SU-DHL-6 (cell line): ENCODE measurements at regions not wholly inside any gene's neighbourhood (a gene's known extent, or its start where the extent isn't known, plus 50 kb on each side); places are given as distances from the start of the nearest gene placed in this dataset.

Experiments used
- EZH2phosphoT487 ChIP-seq: fragments of 200-600 bp; sonication (generic), shearing (Covaris generic); conservative IDR thresholded peaks from 2 replicates; pipeline ENCODE4 v1.6.1; 2018; ENCODE audit warnings: mild to moderate bottlenecking, antibody characterized with exemption, low read length, moderate library complexity, mixed read lengths
- TF ChIP-seq, protein P1 (sequence below): fragments of 200-600 bp; sonication (generic); IDR thresholded peaks from one replicate; pipeline ENCODE4 v1.5.1; 2017; ENCODE audit warnings: antibody characterized with exemption, mild to moderate bottlenecking, low read length, moderate library complexity; ENCODE audit not compliant: insufficient read depth, poor library complexity, severe bottlenecking

DNA sequence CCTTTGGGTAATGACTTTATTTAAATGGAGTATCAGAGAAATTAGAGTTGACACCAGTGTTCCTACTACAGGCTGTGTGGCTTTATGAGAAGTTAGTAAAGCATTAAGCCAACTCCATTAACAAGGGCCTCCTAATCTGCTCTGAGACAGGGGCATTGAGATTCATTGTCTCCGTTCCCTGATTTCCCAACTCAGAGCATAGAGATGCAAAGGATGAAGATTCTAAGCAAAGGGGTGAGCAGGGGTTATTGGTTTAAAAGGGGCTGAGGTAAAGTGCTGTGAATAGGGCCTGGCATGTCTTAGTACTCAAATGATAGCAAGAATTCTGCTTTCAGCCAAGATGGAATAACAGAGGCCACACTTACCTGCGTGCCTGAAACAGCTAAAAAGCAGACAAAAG, 428.4 kb downstream of the PTPRU start:
- TF ChIP-seq, protein P1, sequence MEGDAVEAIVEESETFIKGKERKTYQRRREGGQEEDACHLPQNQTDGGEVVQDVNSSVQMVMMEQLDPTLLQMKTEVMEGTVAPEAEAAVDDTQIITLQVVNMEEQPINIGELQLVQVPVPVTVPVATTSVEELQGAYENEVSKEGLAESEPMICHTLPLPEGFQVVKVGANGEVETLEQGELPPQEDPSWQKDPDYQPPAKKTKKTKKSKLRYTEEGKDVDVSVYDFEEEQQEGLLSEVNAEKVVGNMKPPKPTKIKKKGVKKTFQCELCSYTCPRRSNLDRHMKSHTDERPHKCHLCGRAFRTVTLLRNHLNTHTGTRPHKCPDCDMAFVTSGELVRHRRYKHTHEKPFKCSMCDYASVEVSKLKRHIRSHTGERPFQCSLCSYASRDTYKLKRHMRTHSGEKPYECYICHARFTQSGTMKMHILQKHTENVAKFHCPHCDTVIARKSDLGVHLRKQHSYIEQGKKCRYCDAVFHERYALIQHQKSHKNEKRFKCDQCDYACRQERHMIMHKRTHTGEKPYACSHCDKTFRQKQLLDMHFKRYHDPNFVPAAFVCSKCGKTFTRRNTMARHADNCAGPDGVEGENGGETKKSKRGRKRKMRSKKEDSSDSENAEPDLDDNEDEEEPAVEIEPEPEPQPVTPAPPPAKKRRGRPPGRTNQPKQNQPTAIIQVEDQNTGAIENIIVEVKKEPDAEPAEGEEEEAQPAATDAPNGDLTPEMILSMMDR = no peak
- TF ChIP-seq EZH2phosphoT487 = no peak
